Activated CD8-positive, alpha-beta memory T cell treated with anti-CD3 and anti-CD28 coated beads for 24 hours (primary cell): ENCODE measurements at regions not wholly inside any gene's neighbourhood (a gene's known extent, or its start where the extent isn't known, plus 50 kb on each side); places are given as distances from the start of the nearest gene placed in this dataset.

Experiments
- DNase-seq: peaks from one replicate; pipeline ENCODE4 v3.0.0-alpha.2; 2020

DNA sequence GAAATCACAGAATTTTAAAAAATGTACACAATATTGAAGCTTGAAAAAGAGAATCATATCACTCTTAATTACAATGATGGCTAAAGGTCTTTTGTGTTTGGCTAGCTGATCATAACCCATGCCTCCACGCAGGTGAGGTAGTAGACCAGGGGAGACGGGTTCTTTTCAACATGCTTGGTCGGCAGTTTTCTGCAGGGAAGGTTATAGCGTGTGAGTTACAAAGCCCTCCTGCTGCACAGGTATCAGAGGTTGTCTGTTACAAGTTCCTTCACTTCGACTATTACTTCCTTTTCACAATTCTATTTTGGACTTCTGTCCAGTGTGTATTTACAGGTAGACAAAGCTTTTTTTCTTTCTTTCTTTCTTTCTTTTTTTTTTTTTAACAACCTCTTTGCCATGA, 127.1 kb upstream of the PRPS1L1 start:
- DNase-seq: no peak

DNA sequence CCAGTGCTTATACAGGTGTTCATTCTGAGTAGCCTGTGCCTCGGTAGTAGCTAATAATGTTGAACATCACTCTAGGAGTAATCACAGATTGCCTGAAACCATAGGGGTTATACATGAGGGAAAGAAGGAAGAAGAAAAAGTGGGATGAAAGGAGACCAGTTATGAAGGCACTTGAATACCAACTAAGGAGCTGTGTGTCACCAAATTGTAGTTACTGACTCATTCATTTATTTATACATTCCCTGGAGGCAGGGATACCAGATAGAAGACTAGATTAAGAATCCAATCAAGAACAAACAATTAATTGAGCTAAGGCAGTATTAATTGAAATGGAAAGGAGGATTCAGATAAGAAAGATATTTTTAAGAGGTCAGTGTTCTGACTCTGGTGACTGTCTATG, 129.6 kb upstream of the PRPS1L1 start:
- DNase-seq: no peak

DNA sequence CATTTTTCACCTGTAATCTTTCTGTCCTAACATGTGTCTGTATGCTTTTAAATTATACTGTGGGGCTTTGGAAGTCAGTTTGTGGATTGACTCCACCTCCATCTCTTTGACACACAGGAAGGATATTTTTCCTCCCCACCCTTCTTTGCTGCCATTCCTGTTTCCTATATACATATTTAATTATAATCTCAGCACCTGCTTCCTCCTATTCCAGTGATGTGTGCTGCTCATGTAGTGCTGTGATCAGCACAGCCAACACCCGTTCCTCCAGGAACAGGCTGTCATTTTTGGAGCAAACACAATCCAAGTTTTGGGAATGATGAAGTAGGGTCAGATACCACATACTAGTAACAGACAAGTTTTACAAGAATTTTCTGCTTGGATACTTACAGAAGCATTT, 135.0 kb upstream of the PRPS1L1 start:
- no peak for DNase-seq

DNA sequence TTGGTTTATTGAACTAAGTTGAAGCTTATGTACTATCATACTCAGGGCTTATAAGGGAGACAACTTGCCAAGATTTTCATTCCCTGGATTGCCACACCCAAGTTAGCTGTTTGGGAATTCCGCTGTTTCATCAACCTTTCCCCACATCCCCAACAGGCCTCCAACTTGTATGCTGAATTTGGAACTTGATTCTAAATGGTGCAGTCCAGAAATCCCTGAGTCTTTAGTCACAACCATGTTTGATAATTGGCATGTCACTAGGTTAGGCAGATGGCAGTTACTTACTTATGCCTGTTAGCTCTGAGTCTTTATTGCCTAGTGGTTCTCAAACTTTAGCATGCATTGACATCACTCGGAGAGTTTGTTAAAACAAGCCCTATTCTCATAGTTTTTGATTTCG, 135.4 kb upstream of the PRPS1L1 start:
- DNase-seq: no peak

DNA sequence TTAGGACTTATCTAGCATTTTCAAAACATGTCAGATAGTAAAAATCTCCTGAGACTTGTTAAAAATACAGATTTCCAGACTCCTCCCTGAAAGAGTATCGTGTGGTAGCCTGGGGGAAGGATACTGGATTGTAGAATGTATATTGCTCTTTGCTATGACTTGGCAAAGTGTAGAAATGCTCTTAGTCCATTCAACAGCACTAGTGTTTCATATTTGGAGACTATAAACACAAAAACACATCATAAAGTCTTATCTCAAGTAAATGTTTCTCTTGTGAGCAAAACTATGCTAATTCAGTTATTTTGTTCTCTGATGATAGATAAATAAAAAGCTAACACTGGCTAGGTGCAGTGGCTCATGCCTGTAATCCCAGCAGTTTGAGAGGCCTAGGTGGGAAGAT, 137.5 kb upstream of the PRPS1L1 start:
- DNase-seq: no peak

DNA sequence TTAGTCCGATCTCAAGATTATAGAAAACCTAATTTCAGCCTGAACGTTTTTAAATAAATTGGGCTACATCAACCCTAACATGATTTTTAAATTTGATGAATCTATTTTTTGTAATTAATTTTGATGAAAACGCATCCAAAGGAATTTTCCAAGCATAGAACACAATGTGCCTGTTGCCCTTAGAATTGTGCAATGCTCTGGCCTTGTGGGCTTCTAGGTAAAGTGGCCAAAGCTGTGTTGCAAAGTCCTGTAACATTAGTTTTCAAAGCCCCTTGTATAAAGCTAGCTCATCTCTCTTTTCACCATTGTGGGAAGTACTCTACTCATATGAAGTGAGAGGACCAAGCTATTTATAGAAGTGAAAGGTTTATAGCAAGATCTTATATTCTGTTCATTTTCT, 138.4 kb upstream of the PRPS1L1 start:
- no peak for DNase-seq

DNA sequence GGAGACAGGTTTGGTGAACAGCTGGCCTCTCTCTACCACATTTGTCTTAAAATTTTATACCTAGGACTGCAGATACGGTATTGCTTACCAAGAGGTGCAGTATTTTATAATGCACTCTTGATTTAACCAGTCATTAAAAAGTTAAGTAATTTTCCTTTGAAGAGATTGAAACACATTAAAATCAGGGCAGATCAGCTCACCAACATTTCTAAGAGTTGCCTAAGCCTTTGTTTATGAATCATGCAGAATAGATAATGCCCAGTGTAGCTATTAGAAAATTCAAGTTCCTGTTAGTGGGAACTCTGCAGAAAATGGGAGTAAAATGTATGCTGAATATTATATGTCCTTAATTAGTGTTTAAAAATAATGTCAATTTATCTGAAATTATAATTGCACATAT, 140.2 kb upstream of the PRPS1L1 start:
- DNase-seq: no peak

DNA sequence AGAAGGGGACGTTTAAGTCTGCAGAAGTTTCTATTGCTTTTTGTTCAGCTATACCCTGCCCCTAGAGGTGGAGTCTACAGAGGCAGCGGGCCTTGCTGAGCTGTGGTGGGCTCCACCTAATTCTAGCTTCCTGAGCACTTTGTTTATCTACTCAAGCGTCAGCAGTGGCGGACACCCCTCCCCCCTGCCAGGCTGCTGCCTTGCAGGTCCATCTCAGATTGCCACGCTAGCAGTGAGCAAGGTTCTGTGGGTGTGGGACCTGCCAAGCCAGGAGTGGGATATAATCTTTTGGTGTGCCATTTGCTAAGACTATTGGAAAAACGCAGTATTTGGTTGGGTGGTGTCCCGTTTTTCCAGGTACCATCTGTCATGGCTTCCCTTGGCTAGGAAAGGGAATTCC, 147.3 kb upstream of the PRPS1L1 start:
- no peak for DNase-seq

DNA sequence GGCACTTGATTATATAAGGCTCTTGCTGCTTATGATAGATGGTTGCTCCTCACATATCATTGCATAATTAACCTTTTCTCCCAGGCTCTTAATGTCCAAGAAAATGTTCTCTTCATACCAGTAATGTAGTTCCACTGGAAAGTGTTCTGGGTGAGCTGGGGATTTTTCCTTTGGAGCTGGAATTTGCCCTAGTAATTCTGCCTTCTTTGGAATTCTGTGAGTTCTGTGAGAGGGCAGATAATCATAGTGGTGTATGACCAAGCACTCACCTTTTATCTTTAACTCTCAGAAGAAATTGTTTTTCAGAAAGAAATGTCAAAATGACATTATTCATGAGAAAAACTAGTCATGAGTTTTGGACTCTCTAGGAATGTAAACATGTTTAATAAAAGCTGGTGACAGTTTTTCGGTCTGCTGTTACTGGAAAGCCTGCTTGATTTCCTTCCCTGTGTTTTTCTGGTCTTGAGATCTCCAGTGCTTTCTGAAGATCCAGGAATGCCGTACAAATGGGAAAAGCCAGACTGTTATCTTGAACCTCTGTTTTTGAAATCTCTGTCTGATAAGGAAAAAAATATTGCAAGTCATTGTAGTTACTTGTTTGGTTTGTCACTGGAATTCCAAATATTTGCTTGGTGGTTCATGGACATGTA, 148.3 kb upstream of the PRPS1L1 start:
- DNase-seq: no peak

DNA sequence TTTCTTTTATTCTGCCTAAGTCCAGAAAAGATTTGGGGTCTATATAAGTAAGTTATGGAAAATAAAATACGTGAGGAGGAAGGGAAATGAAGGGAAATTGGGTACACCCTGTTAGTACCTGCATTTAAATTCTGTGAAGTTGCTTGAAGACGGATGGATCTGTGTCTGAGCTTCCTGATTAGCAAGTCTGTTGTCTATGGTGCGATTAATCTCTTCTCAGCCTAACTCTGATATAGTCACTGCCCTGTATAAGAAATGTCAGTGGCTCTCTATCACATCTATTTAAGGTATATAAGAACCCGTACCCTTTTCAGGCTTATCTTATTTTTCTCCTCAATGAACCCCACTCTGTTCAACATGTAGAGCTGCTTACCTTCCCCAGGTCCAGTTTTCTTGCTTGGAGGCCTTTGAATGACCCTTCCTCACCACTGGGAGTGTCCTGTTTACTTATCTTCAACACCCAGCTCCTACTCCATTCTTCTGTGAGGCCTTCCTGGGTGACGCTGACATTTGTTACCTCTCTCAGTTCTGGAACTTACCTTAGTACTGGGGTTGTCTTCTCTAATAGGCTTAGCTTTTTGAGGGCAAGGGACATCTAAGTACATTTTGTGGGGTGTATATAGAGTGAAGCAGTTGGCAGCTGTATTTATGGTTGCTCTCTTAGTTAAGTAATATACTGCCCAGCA, 149.6 kb upstream of the PRPS1L1 start:
- no peak for DNase-seq

DNA sequence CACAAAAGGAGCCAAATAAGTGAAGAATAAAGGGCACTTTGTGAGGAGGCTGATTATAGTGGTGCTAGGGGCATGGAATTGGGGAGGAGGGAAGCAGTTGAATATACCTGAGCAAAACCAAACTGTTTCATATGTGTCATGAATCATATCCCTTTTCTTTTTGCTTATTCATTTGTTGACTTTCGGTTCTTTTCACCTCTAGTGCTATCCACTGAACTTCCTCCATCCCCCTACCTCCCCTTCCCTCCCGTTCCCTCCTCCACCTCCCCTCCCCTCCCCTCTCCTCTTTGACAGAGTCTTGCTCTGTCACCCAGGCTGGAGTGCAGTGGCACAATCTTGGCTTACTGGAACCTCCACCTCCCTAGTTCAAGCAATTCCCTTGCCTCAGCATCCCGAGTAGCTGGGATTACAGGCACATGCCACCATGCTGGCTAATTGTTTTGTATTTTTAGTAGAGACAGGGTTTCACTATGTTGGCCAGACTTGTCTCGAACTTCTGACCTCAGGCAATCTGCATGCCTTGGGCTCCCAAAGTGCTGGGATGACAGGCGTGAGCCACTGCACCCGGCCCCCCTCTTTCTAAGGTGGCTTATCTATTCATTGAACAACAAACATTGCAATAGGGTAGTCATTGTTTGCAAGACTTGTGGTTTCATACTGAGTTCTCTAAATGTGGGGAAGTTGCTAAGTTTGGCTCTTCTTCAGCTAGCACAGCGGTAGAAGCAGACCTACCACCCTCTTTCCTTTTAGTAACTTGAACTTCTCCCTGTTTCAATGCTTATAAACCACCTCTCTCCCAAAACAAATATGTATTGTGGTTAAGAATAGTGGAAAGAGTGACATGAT, 150.4 kb upstream of the PRPS1L1 start:
- DNase-seq: no peak

DNA sequence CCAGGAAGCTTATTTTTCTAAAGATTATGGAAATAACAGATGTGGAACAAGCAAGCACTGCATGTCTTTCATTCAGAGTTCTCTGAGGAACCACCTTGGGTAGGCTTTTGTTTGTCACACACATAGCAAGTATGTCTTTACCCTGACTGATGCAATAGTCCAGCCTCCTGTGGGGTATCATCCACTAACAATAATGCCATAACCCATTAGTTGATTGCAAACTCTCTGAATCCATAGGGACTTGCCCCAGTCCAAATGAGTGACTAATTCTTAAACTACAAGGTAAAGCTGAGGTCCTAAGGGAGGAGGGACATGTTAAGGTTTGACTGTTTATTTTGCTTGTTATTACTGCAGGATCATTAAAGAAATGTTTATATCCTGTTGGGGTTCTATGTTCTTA, 151.4 kb upstream of the PRPS1L1 start:
- no peak for DNase-seq

DNA sequence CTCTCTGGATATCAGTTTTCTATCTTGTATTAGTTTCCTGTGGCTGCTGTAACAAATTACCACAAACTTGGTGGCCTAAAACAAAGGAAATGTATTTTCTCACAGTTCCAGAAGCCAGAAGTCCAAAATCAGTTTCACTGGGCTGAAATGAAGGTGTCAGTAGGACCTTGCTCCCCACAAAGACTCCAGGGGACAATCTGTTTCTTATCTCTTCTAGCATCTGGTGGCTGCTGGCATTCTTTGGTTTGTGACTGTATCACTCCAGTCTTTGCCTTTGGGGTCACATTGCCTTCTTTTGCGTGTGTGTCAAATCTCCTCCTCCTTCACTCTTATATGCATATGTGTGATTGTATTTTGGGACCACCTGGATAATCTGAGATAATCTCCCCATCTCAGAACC, 153.0 kb upstream of the PRPS1L1 start:
- no peak for DNase-seq

DNA sequence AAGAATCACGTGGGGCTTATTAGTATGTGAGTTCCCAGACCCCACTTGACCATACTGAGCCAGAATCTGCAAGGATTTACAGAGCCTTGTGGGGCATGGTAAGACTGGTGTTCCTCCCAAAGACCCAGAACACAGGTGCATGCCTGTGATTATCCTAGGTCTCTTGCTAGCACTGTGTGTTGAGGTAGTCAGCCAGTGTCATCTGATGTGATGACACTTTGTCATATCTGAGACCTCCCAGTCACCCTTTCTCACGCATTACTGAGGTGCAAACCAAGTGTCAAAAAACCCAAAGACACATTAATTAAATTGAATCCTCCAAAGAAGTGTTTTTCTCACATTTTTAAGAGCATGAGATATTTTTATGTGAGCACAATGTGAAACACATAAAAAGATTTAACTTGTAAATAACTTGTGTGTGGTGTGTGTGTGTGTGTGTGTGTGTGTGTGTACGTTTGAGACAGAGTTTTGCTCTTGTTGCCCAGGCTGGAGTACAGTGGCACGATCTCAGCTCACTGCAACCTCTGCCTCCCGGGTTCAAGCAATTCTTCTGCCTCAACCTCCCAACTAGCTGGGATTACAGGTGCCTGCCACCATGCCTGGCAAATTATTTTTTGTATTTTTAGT, 162.0 kb upstream of the PRPS1L1 start:
- DNase-seq: no peak

DNA sequence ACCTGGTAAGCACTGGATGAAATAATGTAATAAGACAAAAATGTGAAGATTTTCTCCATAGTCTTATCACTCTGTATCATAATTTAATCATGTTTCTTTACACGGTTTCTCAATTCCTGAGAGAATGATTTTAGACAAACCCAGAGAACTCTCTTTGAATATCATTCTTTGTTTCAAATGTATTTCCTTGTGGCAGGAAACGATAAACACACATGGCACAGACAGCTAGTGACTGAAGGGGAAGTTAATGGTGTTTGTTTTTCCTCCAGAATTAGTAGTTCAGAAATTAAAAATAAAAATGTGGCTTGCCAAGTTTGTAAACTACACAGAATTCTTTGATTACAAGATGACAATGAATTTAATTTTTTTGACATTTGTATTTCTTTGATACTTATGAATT, 163.7 kb upstream of the PRPS1L1 start:
- DNase-seq: no peak

DNA sequence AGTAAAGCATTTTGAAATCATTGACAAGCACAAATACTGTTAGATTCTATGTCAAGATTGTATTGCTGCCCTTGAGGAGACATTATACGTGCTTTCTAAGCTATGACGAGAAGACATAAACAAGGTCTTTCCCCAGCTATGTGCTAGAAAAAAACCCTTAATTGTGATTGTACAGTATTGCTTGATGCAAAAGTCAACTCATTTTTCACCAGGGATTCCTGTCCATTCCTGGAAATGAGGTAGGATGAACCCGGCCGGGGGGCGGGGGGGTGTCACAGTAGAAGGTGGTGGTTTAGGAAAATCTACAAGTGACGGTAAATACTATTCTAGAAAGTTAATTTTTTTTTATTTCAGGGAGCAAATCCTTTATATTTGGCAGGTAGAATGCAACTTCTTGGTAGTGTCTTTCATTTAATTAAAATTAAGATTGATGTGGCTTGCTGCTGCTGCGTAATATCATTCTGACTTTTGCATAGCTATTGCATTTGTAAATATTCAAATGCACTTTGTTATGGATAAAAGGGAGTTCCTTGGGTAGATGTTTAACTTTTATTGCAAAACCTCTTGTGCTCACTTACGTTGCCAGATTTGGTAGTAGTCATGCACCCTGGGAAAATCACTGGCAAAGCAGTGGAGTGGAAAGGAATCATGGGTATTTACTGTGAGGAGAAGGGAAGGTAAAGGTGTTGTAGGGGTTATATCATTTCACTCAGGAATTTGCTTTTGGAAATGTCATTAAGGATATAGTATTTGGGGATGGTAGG, 164.4 kb upstream of the PRPS1L1 start:
- DNase-seq: no peak

DNA sequence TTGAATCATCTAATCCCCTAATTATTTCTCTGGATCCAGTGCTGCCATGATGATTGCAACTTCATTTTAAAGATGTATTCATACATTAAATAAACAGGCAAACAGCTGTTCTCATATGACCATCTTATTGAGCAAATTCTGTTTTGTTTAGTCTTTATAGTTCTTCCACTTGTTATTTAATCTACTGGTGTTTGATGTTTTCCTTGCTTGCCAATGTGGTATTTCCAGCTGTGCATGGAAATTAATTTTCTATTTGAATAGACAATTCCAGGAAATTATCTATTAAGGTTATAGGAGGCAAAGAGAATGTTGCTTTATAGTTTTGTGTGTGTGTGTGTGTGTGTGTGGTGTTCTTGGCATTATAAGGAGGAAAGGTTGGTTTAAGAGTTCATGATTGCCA, 167.0 kb upstream of the PRPS1L1 start:
- no peak for DNase-seq

DNA sequence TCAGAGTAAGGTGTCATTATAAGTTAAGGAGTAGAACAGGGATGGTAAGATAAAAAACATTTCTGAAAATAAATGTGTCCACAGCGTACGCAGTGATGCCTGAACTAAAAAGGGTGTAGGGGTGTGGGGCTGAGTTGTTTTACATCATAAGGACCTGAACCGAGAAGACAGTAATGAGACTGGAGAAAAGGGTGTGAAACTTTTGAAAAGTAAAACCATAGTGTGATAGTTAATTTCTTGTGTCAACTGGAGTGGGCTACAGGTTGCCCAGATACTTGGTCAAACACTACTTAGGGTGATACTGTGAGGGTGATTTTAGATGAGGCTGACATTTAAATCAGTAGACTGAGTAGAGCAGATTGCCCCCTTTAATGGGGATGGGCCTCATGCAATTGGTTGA, 169.0 kb upstream of the PRPS1L1 start:
- no peak for DNase-seq

DNA sequence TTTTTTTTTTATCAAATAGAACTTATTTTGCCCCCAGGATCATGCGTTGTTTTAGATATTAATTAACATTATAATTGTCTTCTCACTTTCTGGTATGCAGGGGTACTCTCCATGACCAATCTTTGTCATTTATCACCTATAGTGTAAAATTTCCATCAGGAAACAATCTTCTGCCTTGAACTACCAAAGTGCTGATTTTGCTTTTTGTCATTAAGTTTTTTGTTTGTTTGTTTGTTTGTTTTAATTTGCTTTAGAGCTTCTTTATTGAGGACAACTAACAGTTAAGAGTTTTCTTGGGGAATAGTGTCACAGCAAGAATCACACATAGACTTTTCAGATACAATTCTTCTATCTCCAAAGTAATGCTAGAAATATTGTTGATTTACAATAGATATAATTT, 171.2 kb upstream of the PRPS1L1 start:
- DNase-seq: no peak

DNA sequence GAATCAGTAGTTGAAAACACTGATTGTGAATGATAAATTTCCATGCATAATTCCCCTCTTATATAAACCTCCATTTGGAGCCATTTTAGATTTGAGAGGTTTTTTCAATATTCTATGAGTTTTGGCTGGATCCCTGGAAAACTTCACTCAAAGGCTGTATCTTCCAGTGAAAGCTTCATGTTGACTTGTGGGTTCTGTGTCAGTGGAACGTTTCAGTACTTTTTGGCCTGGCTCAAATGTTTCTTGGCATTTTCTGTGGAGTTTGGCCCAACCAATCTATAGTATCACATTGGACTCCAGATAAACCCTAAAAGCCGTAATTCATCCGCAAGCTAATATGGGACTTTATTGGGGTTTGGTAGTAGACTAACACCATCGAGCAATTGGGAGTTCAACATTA, 172.6 kb upstream of the PRPS1L1 start:
- DNase-seq: no peak

DNA sequence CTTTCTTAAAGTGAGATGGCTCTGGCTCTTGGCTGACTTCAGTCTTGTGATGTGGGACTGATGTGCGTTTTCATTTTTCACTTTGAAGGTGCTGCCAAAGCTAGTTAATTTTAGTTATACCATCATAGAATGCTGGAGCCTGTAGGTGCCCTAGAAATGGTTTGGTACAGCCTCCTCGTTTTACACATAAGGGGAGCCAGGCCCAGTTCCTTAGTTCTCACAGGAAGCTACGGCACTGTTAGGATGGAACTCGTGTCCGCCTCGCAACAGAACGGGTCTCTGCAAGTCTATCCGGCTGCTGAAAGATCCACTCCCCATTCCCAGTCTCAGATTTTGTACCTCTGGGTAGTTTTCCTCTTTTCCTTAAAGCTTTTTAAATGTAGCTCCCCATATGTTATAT, 173.2 kb upstream of the PRPS1L1 start:
- DNase-seq: no peak

DNA sequence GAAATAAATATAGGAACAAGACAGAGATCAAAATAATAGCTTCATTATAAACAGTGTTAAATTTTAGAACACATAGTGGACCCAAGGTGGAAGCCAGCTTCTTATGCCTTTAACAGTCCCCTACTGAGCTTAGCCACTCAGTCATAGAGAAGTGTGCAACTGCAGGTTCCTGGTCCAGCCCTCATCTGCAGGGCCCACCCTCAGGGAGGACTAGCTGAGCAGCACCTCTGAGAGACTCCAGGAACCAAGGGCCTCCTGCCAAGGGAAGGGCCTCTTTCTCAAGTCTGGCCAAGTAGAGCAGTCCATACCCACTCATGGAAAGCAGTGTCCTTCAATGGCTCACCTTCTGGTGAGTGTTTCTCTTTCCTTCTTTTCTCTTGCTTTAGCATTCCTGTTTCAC, 173.7 kb upstream of the PRPS1L1 start:
- DNase-seq: no peak
